GM12864 (cell line): ENCODE measurements at regions not wholly inside any gene's neighbourhood (a gene's known extent, or its start where the extent isn't known, plus 50 kb on each side); places are given as distances from the start of the nearest gene placed in this dataset.

Source experiments
- DNase-seq: peaks from one replicate; pipeline ENCODE4 v3.0.0-alpha.2; 2011; ENCODE audit warnings: low read depth
- H3K4me3 ChIP-seq: 2 replicates; pipeline ENCODE4 v1.5.1; 2011; ENCODE audit warnings: mild to moderate bottlenecking, low read depth, low read length, control low read depth
- TF ChIP-seq, protein P1 (sequence below): IDR thresholded peaks from 2 replicates; pipeline ENCODE4 v1.5.1; 2011; ENCODE audit warnings: low read depth, mild to moderate bottlenecking, moderate library complexity, low read length, control low read depth, inconsistent platforms; ENCODE audit errors: missing control alignments

GRCh38 chr11:82056450-82056849 lies 677.2 kb downstream of the FAM181B start:
- no peak for DNase-seq
- TF ChIP-seq, protein P1, sequence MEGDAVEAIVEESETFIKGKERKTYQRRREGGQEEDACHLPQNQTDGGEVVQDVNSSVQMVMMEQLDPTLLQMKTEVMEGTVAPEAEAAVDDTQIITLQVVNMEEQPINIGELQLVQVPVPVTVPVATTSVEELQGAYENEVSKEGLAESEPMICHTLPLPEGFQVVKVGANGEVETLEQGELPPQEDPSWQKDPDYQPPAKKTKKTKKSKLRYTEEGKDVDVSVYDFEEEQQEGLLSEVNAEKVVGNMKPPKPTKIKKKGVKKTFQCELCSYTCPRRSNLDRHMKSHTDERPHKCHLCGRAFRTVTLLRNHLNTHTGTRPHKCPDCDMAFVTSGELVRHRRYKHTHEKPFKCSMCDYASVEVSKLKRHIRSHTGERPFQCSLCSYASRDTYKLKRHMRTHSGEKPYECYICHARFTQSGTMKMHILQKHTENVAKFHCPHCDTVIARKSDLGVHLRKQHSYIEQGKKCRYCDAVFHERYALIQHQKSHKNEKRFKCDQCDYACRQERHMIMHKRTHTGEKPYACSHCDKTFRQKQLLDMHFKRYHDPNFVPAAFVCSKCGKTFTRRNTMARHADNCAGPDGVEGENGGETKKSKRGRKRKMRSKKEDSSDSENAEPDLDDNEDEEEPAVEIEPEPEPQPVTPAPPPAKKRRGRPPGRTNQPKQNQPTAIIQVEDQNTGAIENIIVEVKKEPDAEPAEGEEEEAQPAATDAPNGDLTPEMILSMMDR, result no peak
- H3K4me3 ChIP-seq, result no peak overlapping the region

DNA sequence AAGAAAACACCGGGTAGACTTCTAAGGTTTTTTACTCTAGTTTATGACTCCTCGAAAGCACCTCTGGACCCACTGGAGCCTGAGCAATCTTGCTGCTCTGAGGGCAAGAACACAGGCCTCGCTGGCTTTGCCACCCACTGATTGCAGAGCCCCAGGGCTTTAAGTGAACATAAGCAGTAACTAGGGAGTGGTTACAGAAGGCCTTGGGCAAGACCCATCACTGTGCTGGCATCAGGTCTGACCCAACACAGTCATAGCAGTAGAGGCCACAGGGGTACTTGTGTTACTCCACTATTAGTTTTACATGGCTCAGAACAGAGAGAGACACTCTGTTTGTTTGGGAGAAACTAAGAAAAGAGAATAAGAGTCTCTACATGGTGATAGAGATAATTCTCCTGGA lies 684.5 kb downstream of the FAM181B start:
- no peak overlapping the region for H3K4me3 ChIP-seq
- TF ChIP-seq, protein P1, result no peak
- no peak for DNase-seq

DNA sequence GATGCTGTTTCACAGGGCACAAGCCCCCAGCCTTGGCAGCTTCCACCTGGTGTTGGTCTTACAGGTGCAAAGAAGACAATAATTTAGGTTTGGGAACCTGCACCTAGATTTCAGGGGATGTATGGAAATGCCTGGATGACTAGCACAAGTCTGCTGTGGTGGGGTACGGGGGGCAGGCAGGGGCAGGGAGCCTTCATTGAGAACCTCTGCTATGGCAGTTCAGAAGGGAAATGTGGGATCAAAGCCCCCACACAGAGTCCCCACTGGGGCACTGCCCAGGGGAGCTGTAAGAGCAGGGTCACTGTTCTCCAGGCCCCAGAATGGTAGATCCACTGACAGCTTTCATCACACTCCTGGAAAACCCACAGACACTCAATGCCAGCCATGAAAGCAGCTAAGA lies 686.5 kb downstream of the FAM181B start:
- no peak overlapping the region for H3K4me3 ChIP-seq
- DNase-seq, result no peak
- TF ChIP-seq, protein P1, result no peak

DNA sequence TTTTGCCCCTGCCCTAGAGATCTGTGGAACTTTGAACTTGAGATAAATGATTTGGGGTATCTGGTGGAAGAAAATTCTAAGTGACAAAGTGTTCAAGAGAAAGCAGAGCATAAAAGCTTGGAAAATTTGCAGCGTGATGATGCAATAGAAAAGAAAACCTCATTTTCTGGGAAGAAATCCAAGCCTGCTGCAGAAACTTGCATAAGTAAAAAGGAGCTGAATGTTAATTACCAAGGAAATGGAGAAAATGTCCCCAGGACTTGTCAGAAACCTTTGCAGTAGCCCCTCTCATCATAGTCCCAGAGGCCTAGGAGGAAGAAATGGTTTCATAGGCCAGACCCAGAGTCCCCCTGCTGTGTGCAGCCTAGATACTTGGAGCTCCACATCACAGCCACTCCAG lies 686.9 kb downstream of the FAM181B start:
- no peak overlapping the region for H3K4me3 ChIP-seq
- no peak for DNase-seq
- TF ChIP-seq, protein P1, result no peak

DNA sequence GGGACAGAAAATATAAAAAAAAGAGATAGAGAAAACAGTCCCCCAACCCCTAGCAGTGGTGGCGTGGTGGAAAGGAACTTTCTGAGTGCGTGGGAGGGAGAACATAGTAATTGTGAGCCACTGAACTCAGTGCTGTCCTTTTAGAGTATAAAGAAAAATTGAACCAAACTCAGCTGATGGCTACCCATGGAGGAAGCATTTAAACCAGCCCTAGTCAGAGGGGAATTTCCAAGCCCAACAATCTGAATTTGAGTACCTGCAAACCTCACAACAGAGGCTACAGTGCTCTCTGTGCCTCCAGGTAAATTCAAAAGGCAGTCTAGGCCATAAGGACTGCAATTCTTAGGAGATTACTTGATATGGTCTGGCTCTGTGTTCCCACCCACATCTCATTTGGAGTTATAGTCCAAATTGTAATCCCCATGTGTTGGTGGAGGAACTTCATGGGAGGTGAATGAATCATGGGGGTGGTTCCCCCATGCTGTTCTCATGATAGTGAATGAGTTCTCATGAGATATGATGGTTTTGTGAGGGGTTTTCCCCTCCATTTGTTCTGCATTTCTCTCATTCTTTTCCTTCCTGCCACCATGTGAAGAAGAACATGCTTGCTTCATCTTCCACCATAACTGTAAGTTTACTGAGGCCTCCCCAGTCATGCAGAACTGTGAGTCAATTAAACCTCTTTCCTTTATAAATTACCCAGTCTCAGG lies 687.8 kb downstream of the FAM181B start:
- TF ChIP-seq, protein P1, result no peak
- H3K4me3 ChIP-seq, result no peak overlapping the region
- no peak for DNase-seq

- H3K4me3 ChIP-seq, result no peak overlapping the region
- TF ChIP-seq, protein P1, result no peak
- no peak for DNase-seq
These were observed 690.3 kb downstream of the FAM181B start for GRCh38 chr11:82043316-82043715.

DNA sequence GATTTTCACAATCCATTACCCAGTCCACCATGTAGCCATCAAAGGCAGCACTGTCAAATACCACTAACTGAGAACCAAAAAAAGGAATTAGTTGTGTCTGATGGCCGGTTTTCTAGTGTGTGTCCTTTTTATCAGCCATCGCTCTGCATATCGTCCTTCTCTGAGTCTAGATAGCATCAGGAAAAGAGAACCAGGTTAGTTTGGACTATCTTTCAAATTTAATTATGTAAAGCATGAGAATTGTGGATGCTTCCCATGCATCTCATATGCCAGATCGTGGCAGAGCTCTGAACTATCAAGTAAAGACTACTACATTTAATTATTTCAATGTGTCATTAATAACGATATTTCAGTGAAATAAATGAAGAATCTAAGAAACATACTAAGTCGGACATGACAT lies 691.9 kb downstream of the FAM181B start:
- H3K4me3 ChIP-seq, result no peak overlapping the region
- TF ChIP-seq, protein P1, result no peak

More for the DNA sequence above, 691.9 kb downstream of the FAM181B start:
- no peak for DNase-seq
